PC-3 (cell line): ENCODE measurements at regions not wholly inside any gene's neighbourhood (a gene's known extent, or its start where the extent isn't known, plus 50 kb on each side); places are given as distances from the start of the nearest gene placed in this dataset.

Experiments used
- CTCF ChIP-seq: fragments of 300-600 bp; sonication (generic); conservative IDR thresholded peaks from 2 replicates; pipeline ENCODE4 v1.5.1; 2017; ENCODE audit warnings: antibody characterized with exemption, low read depth, mild to moderate bottlenecking, low read length
- EZH2 ChIP-seq: fragments of 300-600 bp; sonication (generic); IDR thresholded peaks from one replicate; pipeline ENCODE4 v1.6.1; 2017; ENCODE audit warnings: antibody characterized with exemption, mild to moderate bottlenecking, low read length; ENCODE audit not compliant: unreplicated experiment
- EZH2phosphoT487 ChIP-seq: fragments of 300-600 bp; sonication (generic); IDR thresholded peaks from 2 replicates; pipeline ENCODE4 v1.6.1; 2018; ENCODE audit warnings: mild to moderate bottlenecking, antibody characterized with exemption, low read length, borderline replicate concordance

GRCh38 chr5:112480501-112480900 is 61.4 kb upstream of the EPB41L4A start:
- TF ChIP-seq CTCF = no peak
- no peak for TF ChIP-seq EZH2
- TF ChIP-seq EZH2phosphoT487 = no peak
